Neuron (in vitro differentiated cells): ENCODE measurements at regions not wholly inside any gene's neighbourhood (a gene's known extent, or its start where the extent isn't known, plus 50 kb on each side); places are given as distances from the start of the nearest gene placed in this dataset.

Experiments used
- H2AFZ ChIP-seq: one replicate; pipeline ENCODE4 v1.6.1; 2013; ENCODE audit warnings: low read depth, mild to moderate bottlenecking, inconsistent platforms, low read length, moderate library complexity
- H3K27me3 ChIP-seq: one replicate; pipeline ENCODE4 v1.6.1; 2013; ENCODE audit warnings: low read length; ENCODE audit not compliant: insufficient read depth
- H3K36me3 ChIP-seq: one replicate; pipeline ENCODE4 v1.6.1; 2013; ENCODE audit warnings: low read length; ENCODE audit not compliant: insufficient read depth
- H3K4me1 ChIP-seq: one replicate; pipeline ENCODE4 v1.6.1; 2013; ENCODE audit warnings: low read length; ENCODE audit not compliant: insufficient read depth
- H3K4me3 ChIP-seq: 2 replicates; pipeline ENCODE4 v1.5.1; 2013; ENCODE audit warnings: mild to moderate bottlenecking, low read length, moderate library complexity
- H3K9me3 ChIP-seq: one replicate; pipeline ENCODE4 v1.6.1; 2013; ENCODE audit warnings: low read length

DNA sequence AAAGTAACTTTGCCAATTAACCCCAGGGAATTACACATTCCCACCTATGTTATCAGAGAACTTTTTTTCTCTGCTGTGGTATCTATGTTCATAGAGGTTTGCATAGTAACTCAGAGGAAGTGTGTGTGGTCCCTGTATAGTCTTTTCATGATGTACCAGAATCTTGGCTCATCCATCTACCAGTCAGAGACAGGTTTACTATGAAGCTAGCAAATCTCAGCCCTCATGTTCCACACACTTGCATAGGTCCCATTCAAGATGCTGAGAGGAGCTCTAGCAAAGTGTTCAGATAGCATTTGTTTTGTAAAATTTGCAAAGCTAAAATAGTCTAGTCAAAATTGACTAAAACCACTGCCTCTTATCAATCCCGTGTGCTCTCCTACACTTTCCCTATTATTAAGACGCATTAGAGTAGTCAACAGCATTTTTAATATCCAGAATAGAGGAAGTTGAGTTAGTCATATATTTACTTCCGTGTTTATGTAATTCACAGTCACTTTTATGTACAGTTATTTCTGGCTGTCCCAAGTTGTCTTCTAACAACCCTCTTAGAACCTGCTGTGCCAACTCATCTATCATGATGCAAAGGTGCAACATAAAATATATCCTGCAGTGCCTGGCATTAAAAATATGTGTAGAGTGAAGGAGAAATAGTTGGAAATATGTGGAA, 184.2 kb downstream of the FAM76B start:
- Histone ChIP-seq H3K4me1 (peaks cover 7% of the 10 kb centered on the region), H3K36me3 (no peaks in the 10 kb centered on the region), H3K4me3 (no peak overlapping the region), H2AFZ (no peak overlapping the region), H3K27me3 (no peaks in the 10 kb centered on the region), H3K9me3 (no peaks in the 10 kb centered on the region)

DNA sequence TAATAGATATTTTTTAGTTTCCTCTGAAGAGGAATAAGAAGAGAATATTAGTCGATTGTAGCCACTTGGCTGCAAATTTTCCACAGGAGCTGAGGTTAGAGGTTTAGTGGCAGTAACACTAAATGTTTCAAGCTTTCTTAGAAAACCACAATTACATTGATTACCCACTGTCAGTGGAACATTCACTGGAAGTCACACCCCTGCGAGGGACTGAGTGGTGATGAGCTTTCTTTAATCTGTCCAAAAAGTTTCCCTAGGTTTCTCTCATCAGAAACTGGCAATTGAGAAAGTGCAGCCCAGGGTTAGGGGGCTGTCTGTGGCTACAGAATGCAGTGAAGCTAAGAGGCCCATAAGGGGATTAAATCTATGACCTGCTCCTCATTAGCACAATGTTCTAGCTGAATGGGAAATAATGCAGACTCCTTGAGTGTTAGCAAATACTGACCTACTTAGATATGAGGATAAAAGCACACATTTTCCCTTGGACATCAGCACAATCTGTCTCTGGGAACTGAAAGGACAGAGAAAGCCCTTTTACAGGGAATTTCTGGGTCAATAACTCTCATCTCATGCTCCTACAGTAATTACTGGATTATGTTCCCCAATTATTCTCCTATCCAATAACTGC, 189.5 kb downstream of the FAM76B start:
- H3K9me3 ChIP-seq, result no peaks in the 10 kb centered on the region

DNA sequence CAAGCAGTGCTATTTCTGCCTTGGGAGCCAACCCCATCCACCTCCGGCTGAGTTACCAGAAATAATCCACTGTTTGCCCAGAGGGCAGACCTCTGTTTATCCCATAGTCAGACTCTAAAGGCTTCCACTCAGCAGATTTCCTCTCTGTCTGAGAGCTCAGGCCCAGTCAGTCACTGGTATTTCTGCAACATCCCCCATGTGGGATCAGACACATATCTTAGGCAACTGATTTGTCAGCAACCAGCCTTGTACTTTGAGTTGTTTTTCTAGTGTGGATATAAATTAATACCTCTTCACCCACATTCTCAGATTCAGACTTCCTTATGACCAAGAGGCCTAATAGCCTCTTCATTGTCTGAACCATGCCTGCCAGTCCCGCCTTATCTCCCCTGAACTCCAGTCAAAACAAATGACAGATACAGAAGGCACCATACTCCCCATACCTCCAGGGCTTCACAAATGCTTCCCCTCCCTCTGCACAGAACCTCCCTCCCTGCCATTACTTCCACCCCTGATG, 193.6 kb downstream of the FAM76B start:
- H2AFZ ChIP-seq, result no peak overlapping the region

More for the DNA sequence above, 189.5 kb downstream of the FAM76B start:
- Histone ChIP-seq H3K27me3 (no peaks in the 10 kb centered on the region), H3K4me3 (no peak overlapping the region), H3K36me3 (no peaks in the 10 kb centered on the region), H2AFZ (no peak overlapping the region), H3K4me1 (no peaks in the 10 kb centered on the region)

DNA sequence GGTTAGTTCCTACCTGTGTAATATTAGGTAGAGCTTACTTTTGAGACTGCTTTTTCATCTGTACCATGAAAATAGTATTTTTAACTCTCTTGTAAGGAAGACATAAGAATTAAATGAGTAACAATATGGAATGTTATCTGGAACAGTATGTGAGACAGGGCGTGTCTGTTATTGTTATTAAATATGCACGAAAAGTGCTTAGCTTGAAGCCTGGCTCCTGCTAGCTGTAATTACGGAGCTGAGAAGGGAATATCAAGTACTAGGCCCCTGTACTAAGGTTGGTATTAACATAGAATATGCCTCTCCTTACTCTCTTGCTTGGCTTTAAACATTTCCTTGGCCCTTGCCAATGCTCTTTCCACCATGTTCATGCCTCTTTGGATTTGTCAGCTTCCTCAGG, 194.0 kb downstream of the FAM76B start:
- H3K36me3 ChIP-seq, result no peaks in the 10 kb centered on the region
- no peak overlapping the region for H2AFZ ChIP-seq
- H3K27me3 ChIP-seq, result no peaks in the 10 kb centered on the region
- no peak overlapping the region for H3K4me3 ChIP-seq
- peaks cover 4% of the 10 kb centered on the region for H3K4me1 ChIP-seq
- no peaks in the 10 kb centered on the region for H3K9me3 ChIP-seq

More for the DNA sequence above, 193.6 kb downstream of the FAM76B start:
- no peaks in the 10 kb centered on the region for H3K27me3 ChIP-seq
- peaks cover 4% of the 10 kb centered on the region for H3K4me1 ChIP-seq
- H3K9me3 ChIP-seq, result no peaks in the 10 kb centered on the region
- no peak overlapping the region for H3K4me3 ChIP-seq
- no peaks in the 10 kb centered on the region for H3K36me3 ChIP-seq

DNA sequence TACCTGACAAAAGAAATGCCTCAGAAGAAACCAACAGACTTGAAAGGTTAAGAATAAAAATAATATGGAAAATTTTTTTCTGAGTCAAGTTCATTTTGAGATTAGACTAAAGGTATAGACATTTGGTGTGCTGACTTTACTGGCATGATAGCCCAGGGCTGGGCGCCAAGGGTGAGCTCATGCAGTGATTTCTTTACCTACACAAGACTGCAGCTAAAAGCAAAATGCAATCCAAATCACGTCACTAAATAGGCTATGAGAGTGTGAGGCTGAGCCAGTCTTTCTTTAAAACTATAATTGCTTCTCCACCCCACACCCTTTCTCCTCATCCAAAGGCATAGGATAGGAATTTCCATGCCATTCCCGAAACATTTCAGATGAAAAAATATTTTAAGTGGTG, 196.5 kb downstream of the FAM76B start:
- no peaks in the 10 kb centered on the region for H3K9me3 ChIP-seq
- H3K36me3 ChIP-seq, result no peaks in the 10 kb centered on the region
- H3K4me1 ChIP-seq, result peaks cover 4% of the 10 kb centered on the region
- no peak overlapping the region for H2AFZ ChIP-seq
- H3K4me3 ChIP-seq, result no peak overlapping the region
- H3K27me3 ChIP-seq, result no peaks in the 10 kb centered on the region

DNA sequence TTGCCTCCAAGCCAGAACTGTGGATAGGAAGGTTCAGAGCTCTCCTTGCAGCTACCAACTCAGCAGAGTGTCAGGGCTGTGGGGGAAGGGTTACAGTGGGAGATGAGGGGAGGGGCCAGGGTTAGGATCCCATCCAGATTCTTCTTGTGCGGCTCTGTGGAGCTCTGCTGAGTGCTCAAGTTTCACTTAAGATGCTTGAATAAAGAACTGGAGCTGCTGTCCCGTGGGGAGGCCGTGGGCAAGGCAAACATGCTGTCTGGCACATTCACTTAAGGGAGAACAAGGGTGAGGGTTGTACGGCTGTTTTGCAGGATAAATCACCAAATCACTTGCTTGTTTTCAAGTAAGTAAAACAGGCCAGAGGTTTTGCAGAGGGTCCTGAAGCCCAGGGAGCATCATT, 197.1 kb downstream of the FAM76B start:
- Histone ChIP-seq H3K36me3 (no peaks in the 10 kb centered on the region), H3K27me3 (no peaks in the 10 kb centered on the region), H3K9me3 (no peaks in the 10 kb centered on the region), H3K4me3 (no peak overlapping the region), H2AFZ (no peak overlapping the region), H3K4me1 (peaks cover 4% of the 10 kb centered on the region)

DNA sequence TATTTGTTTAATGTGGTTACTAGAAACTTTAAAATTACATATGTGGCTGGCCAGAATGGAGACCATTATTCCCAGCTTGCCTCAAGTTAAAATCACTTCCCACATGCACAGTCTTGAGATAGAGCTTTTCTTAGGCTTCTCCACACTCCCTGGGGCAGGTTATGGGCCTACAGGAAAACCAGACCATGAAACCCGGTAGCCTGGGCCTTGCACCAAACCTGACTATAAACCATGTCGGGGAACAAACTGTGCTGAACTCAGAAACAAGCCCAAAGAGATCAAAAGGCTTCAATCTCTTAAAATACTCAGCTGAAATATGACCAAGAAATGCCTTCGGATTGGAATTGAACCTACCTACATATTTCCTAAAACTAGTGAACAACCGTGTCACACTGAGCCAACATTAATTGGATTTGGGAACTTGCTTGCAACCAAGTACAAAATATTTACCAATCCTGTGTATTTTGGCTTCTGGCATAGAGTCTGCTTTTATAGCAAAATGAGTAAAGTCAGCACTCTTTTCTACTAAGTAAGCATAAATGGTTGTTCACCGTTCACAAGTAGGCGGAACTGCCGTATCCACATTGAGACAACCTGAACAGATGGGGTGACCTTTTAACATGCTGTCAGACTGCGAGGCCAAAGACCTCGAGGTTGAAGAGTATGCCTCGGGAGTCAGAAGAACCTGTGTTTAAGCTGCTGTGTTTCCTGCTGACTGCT, 199.5 kb downstream of the FAM76B start:
- no peak overlapping the region for H2AFZ ChIP-seq
- H3K36me3 ChIP-seq, result no peaks in the 10 kb centered on the region
- H3K4me3 ChIP-seq, result no peak overlapping the region
- H3K4me1 ChIP-seq, result peaks cover 14% of the 10 kb centered on the region
- no peaks in the 10 kb centered on the region for H3K9me3 ChIP-seq
- H3K27me3 ChIP-seq, result no peaks in the 10 kb centered on the region

DNA sequence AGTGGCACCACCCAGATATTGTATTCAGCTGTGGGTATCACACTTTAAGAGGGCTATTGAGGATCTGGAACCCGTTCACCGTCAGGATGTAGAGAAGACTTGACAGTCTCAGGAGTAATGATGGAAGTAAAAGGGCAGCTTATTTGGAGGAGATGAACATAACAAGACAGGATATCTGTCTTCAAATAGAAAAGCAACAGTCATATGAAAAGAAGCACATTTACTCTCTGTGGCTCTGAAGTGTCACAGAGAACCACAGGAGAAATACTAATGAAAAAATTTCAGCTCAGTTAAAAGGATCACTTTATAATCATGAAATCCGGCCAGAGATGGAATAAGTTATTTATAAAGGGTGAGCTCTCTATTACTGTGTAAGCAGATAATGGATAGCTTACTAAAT, 200.8 kb downstream of the FAM76B start:
- H3K36me3 ChIP-seq, result no peaks in the 10 kb centered on the region
- H3K4me1 ChIP-seq, result peaks cover 14% of the 10 kb centered on the region
- H3K9me3 ChIP-seq, result no peaks in the 10 kb centered on the region
- H3K4me3 ChIP-seq, result no peak overlapping the region
- no peaks in the 10 kb centered on the region for H3K27me3 ChIP-seq
- H2AFZ ChIP-seq, result no peak overlapping the region

DNA sequence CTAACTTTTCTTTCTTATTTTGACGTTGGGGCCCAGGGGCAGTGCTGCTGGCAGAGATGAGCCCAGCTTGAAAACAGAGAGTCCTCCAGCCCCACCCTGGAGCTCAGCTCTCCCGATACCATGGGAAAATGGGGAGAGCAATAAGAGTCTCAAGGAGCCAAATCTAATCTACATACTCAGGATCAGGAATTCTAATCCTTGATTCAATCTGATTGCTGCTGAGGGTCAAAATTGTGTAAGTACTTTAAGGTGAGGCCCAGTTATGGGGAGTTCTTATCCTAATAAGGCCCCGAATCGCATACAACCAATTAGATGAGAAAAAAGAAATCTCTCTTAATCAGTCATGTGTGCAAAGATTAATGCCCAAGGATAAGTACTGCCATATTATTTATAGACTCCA, 202.9 kb downstream of the FAM76B start:
- no peaks in the 10 kb centered on the region for H3K27me3 ChIP-seq
- peaks cover 9% of the 10 kb centered on the region for H3K4me1 ChIP-seq
- H3K9me3 ChIP-seq, result no peaks in the 10 kb centered on the region
- H3K36me3 ChIP-seq, result no peaks in the 10 kb centered on the region
- H3K4me3 ChIP-seq, result no peak overlapping the region
- peak overlapping the region; percentile 26 for H2AFZ ChIP-seq

DNA sequence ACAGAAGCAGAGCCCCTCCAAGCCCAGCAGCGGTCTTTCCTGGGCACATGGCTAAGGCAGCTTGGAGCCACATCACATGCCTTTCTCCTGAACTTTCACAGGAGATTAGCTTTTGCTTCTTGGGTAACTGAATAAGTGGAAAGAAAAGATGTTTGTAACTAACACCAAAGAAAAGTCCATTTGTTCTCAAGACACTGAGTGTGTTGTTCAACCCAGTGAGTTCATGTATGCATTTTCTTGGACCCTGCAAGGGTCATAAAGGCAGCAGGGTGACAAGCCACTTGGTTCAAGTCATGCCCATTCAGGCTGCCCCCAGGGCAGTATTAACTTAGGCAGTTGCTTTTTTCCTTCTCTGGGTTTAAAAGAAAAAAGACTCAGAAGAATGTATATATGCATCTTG, 203.4 kb downstream of the FAM76B start:
- Histone ChIP-seq H2AFZ (peak overlapping the region; percentile 26), H3K36me3 (no peaks in the 10 kb centered on the region), H3K4me3 (no peak overlapping the region), H3K27me3 (no peaks in the 10 kb centered on the region), H3K9me3 (no peaks in the 10 kb centered on the region), H3K4me1 (peaks cover 9% of the 10 kb centered on the region)

DNA sequence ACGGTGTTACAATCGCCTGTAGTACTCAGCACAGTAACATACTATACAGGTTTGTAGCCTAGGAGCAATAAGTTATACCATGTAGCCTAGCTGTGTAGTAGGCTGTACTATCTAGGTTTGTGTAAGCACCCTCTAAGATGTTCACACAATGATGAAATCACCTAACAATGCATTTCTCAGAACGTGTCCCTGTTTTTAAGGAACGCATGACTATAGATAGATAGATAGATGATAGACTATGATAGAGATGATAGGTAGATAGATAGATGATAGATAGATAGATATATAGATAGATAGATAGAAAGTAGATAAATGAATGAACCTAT, 203.9 kb downstream of the FAM76B start:
- no peaks in the 10 kb centered on the region for H3K9me3 ChIP-seq
- peaks cover 9% of the 10 kb centered on the region for H3K4me1 ChIP-seq
- no peaks in the 10 kb centered on the region for H3K27me3 ChIP-seq
- no peak overlapping the region for H2AFZ ChIP-seq
- H3K4me3 ChIP-seq, result no peak overlapping the region
- no peaks in the 10 kb centered on the region for H3K36me3 ChIP-seq

DNA sequence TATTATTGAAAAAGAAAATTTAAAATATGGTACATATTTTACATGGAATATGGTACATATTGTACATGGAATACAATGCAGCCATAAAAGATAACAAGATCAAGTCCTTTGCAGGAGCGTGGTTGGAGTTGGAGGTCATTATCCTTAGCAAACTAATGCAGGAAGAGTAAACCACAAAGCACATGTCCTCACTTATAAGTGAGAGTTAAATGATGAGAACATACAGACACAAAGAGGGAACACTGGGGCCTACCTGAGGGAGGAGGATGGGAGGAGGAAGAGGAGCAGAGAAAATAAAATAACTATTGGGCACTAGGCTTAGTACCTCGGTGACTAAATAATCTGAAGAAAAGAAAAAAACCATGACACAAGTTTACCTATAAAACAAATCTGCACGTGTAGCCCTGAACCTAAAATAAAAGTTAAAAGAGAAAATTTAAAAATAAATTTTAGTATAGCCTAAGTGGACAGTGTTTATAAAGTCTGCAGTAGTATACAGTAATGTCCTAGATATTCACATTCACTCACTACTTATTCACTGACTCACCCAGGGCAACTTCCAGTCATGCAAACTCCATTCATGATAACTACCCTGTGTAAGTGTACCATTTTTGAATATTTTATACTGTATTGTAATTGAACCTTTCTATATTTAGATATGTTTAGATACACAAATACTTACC, 204.4 kb downstream of the FAM76B start:
- Histone ChIP-seq H3K36me3 (no peaks in the 10 kb centered on the region), H3K4me3 (no peak overlapping the region), H3K9me3 (no peaks in the 10 kb centered on the region), H3K4me1 (peaks cover 9% of the 10 kb centered on the region), H3K27me3 (no peaks in the 10 kb centered on the region), H2AFZ (no peak overlapping the region)

DNA sequence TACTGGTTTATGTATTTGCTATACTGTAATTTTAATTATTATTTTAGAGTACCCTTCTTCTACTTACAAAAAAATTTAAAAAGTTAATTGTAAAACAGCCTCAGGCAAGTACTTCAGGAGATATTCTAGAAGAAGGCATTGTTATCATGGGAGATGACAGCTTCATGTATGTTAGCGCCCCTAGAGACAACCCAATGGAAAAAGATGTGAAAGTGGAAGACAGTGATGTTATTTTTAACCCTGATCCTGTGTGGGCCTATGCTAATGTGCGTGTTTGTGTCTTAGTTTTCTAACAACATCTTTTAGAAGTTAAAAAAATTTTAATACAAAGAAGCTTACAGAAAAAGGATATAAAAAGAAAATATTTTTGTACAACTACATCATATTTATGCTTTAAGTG, 205.0 kb downstream of the FAM76B start:
- Histone ChIP-seq H3K36me3 (no peaks in the 10 kb centered on the region), H3K4me3 (no peak overlapping the region), H3K9me3 (no peaks in the 10 kb centered on the region), H3K4me1 (peaks cover 9% of the 10 kb centered on the region), H2AFZ (no peak overlapping the region), H3K27me3 (no peaks in the 10 kb centered on the region)
